ENCODE measurements at regions not wholly inside any gene's neighbourhood (a gene's known extent, or its start where the extent isn't known, plus 50 kb on each side); places are given as distances from the start of the nearest gene placed in this dataset.

DNA sequence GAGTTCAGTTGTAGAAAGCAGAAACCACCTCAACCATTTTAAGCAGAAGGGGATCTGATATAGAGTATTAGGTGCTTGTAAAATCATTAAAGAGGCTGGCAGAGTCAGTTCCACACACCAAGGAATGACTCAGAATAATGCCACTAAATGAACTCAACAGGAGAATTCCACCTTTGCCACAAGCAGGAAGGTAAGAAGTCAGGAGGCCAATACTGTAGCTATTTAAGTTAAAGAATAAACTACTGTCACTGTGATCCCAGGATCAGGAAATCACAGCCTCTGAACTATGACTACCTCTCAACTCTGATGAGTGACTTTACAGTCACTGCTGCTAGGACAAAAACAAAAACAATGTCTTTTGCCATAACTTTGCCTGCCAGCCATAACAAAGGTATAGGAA lies 52.5 kb upstream of the PRMT6 start:
- TF ChIP-seq, protein P1, sequence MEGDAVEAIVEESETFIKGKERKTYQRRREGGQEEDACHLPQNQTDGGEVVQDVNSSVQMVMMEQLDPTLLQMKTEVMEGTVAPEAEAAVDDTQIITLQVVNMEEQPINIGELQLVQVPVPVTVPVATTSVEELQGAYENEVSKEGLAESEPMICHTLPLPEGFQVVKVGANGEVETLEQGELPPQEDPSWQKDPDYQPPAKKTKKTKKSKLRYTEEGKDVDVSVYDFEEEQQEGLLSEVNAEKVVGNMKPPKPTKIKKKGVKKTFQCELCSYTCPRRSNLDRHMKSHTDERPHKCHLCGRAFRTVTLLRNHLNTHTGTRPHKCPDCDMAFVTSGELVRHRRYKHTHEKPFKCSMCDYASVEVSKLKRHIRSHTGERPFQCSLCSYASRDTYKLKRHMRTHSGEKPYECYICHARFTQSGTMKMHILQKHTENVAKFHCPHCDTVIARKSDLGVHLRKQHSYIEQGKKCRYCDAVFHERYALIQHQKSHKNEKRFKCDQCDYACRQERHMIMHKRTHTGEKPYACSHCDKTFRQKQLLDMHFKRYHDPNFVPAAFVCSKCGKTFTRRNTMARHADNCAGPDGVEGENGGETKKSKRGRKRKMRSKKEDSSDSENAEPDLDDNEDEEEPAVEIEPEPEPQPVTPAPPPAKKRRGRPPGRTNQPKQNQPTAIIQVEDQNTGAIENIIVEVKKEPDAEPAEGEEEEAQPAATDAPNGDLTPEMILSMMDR (IDR thresholded peaks at IDR 0.05; ENCODE audit: low read depth, low read length): no peak
- no peak for TF ChIP-seq EZH2phosphoT487 (IDR thresholded peaks at IDR 0.05; ENCODE audit: low read depth)

Measured in OCI-LY3 (cell line).